ENCODE measurements at regions not wholly inside any gene's neighbourhood (a gene's known extent, or its start where the extent isn't known, plus 50 kb on each side); places are given as distances from the start of the nearest gene placed in this dataset.

- intact Hi-C loops (cut with micrococcal nuclease), result no loop called here
- H3K9me3 ChIP-seq (replicated peaks in 1 of 2; ENCODE audit: control insufficient read depth in 1 of 2, insufficient read depth in 1 of 2, low read length in 2 of 2), result no peaks in the 10 kb centered on the region
- no peaks in the 10 kb centered on the region for H3K36me3 Mint-ChIP-seq
- H3K27me3 Mint-ChIP-seq (ENCODE audit: low read depth in 3 of 3), result peaks cover 0 to 7% (median 4%) of the 10 kb centered on the region in 3 donors
- H3K79me2 ChIP-seq (ENCODE audit: insufficient read depth, low read length), result no peaks in the 10 kb centered on the region
- no peak overlapping the region for H3K4me3 ChIP-seq (replicated peaks in 1 of 3; ENCODE audit: low read depth in 2 of 3, low read length in 3 of 3)
- no peak for TF ChIP-seq CTCF (IDR thresholded peaks at IDR 0.05)
- no peaks in the 10 kb centered on the region for H4K20me1 ChIP-seq (ENCODE audit: insufficient read depth, low read length)
- no peak overlapping the region for H3K4me3 Mint-ChIP-seq
- H3K9ac ChIP-seq (ENCODE audit: insufficient read depth, low read length, poor library complexity, severe bottlenecking), result no peak overlapping the region
- H3K9me3 Mint-ChIP-seq, result peaks cover 0 to 2% (median 0%) of the 10 kb centered on the region in 7 donors
- H3K36me3 ChIP-seq (replicated peaks in 1 of 2; ENCODE audit: control insufficient read depth in 1 of 2, insufficient read depth in 2 of 2, low read length in 2 of 2), result no peaks in the 10 kb centered on the region
- no peak for DNase-seq
- no peak overlapping the region for H3K27ac ChIP-seq (ENCODE audit: low read depth in 1 of 2, low read length in 2 of 2)
- 53% methylated on average over 2 of the region's 12 CpGs for WGBS (ENCODE audit: insufficient coverage)
- no peaks in the 10 kb centered on the region for H3K4me1 Mint-ChIP-seq
- no peak overlapping the region for H3K27ac Mint-ChIP-seq
- no peaks in the 10 kb centered on the region for H3K4me1 ChIP-seq (ENCODE audit: control insufficient read depth in 1 of 2, insufficient read depth in 2 of 2, low read length in 2 of 2)
- H3K4me2 ChIP-seq (replicated peaks; ENCODE audit: extremely low read depth, low read length, poor library complexity, severe bottlenecking), result no peak overlapping the region
- H2AFZ ChIP-seq (ENCODE audit: insufficient read depth, low read depth, low read length, poor library complexity, severe bottlenecking), result no peak overlapping the region
- H3K27me3 ChIP-seq (ENCODE audit: control insufficient read depth in 2 of 2, insufficient read depth in 2 of 2, low read length in 2 of 2), result no peaks in the 10 kb centered on the region
Measured at GRCh38 chr14:101233391-101233790, 327.9 kb upstream of the DIO3 start.

GRCh38 chr14:101233808-101234207 is 327.5 kb upstream of the DIO3 start:
- no peak overlapping the region for H3K4me3 Mint-ChIP-seq
- H3K4me1 Mint-ChIP-seq, result no peaks in the 10 kb centered on the region
- no peaks in the 10 kb centered on the region for H3K36me3 ChIP-seq (replicated peaks in 1 of 2; ENCODE audit: control insufficient read depth in 1 of 2, insufficient read depth in 2 of 2, low read length in 2 of 2)
- H3K4me3 ChIP-seq (replicated peaks in 1 of 3; ENCODE audit: low read depth in 2 of 3, low read length in 3 of 3), result no peak overlapping the region
- WGBS (ENCODE audit: insufficient coverage), result 49% methylated on average over 2 of the region's 7 CpGs
- H3K79me2 ChIP-seq (ENCODE audit: insufficient read depth, low read length), result no peaks in the 10 kb centered on the region
- peaks cover 0 to 7% (median 4%) of the 10 kb centered on the region in 3 donors for H3K27me3 Mint-ChIP-seq (ENCODE audit: low read depth in 3 of 3)
- no peak overlapping the region for H3K4me2 ChIP-seq (replicated peaks; ENCODE audit: extremely low read depth, low read length, poor library complexity, severe bottlenecking)
- peaks cover 0 to 2% (median 0%) of the 10 kb centered on the region in 7 donors for H3K9me3 Mint-ChIP-seq
- no peak overlapping the region for H3K27ac ChIP-seq (ENCODE audit: low read depth in 1 of 2, low read length in 2 of 2)
- no peaks in the 10 kb centered on the region for H3K36me3 Mint-ChIP-seq
- DNase-seq, result no peak
- no peak overlapping the region for H2AFZ ChIP-seq (ENCODE audit: insufficient read depth, low read depth, low read length, poor library complexity, severe bottlenecking)
- no peaks in the 10 kb centered on the region for H3K27me3 ChIP-seq (ENCODE audit: control insufficient read depth in 2 of 2, insufficient read depth in 2 of 2, low read length in 2 of 2)
- H4K20me1 ChIP-seq (ENCODE audit: insufficient read depth, low read length), result no peaks in the 10 kb centered on the region
- H3K4me1 ChIP-seq (ENCODE audit: control insufficient read depth in 1 of 2, insufficient read depth in 2 of 2, low read length in 2 of 2), result no peaks in the 10 kb centered on the region
- no peak overlapping the region for H3K9ac ChIP-seq (ENCODE audit: insufficient read depth, low read length, poor library complexity, severe bottlenecking)
- intact Hi-C loops (cut with micrococcal nuclease), result loop anchor here (2.0 kb wide), 1 partner anchor 383 kb away; no protein-coding TSS in a partner anchor
- TF ChIP-seq CTCF (IDR thresholded peaks at IDR 0.05), result no peak
- H3K9me3 ChIP-seq (replicated peaks in 1 of 2; ENCODE audit: control insufficient read depth in 1 of 2, insufficient read depth in 1 of 2, low read length in 2 of 2), result no peaks in the 10 kb centered on the region
- no peak overlapping the region for H3K27ac Mint-ChIP-seq

Measured in CD14-positive monocyte (primary cell).